ENCODE measurements at regions not wholly inside any gene's neighbourhood (a gene's known extent, or its start where the extent isn't known, plus 50 kb on each side); places are given as distances from the start of the nearest gene placed in this dataset.

DNA sequence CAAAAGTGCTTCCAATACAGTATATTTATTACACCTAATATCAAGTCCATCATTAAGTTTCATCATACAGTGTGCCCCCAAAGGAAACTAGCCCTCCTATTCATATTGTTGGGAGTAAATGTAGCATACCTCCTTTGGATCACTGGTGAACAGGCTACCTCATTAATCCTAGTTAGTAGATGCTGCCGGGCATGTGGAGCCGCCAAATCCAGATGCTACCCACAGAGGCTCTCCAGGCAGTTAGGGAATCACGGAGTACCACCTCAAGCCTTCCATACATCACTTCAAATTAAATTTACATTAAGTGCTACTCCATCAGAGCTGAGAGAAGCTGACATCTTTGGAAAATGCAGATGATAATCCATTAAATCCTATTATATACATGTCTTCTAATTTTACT lies 121.7 kb upstream of the FOXD3 start:
- intact Hi-C loops (cut with micrococcal nuclease) = no loop called here
- Mint-ChIP-seq H3K36me3 (ENCODE audit: low read depth) (no peaks in the 10 kb centered on the region), H3K9me3 (no peaks in the 10 kb centered on the region), H3K4me3 (no peak overlapping the region), H3K27me3 (ENCODE audit: insufficient read depth) (peaks cover 13% of the 10 kb centered on the region), H3K27ac (no peak overlapping the region), H3K4me1 (ENCODE audit: low read depth) (no peaks in the 10 kb centered on the region)
- no peak for DNase-seq (ENCODE audit: low spot score)

DNA sequence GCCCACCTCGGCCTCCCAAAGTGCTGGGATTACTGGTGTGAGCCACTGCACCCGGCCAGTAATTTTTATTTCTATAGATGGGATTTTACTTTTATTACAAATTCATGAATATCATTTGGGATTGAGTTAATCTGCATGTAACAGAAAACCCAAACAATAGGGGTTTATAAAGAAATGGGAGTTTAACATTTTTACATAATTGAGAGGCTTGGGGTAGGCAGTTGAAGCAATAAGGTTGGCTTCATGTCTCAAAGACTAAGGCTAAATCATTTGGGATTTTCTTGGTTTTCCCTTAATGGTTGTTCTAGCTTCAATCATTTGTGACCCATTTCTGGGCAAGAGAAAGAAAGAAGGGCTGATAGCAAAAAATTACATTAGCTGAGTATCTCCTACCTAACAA lies 118.7 kb upstream of the FOXD3 start:
- Mint-ChIP-seq H3K4me3 (no peak overlapping the region), H3K9me3 (no peaks in the 10 kb centered on the region), H3K4me1 (ENCODE audit: low read depth) (no peaks in the 10 kb centered on the region), H3K27ac (no peak overlapping the region), H3K36me3 (ENCODE audit: low read depth) (no peaks in the 10 kb centered on the region), H3K27me3 (ENCODE audit: insufficient read depth) (peaks cover 10% of the 10 kb centered on the region)
- intact Hi-C loops (cut with micrococcal nuclease) = no loop called here
- DNase-seq (ENCODE audit: low spot score) = no peak

DNA sequence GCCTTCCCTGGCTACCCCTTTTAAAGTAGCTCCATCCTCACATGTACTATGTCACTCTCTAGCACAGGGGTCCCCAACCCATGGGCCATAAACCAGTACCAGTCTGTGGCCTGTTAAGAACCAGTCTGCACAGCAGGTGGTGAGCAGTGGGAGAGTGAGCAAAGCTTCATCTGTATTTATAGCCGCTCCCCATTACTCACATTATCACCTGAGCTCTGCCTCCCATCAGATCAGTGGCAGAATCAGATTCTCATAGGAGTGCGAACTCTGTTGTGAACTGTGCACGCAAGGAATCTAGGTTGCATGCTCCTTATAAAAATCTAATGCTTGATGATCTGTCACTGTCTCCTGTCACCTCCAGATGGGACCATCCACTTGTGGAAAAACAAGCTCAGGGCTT lies 116.6 kb upstream of the FOXD3 start:
- DNase-seq (ENCODE audit: low spot score) = no peak
- Mint-ChIP-seq H3K27me3 (ENCODE audit: insufficient read depth) (peaks cover 8% of the 10 kb centered on the region), H3K9me3 (no peaks in the 10 kb centered on the region), H3K4me1 (ENCODE audit: low read depth) (no peaks in the 10 kb centered on the region), H3K36me3 (ENCODE audit: low read depth) (no peaks in the 10 kb centered on the region), H3K4me3 (no peak overlapping the region), H3K27ac (no peak overlapping the region)
- intact Hi-C loops (cut with micrococcal nuclease) = no loop called here

DNA sequence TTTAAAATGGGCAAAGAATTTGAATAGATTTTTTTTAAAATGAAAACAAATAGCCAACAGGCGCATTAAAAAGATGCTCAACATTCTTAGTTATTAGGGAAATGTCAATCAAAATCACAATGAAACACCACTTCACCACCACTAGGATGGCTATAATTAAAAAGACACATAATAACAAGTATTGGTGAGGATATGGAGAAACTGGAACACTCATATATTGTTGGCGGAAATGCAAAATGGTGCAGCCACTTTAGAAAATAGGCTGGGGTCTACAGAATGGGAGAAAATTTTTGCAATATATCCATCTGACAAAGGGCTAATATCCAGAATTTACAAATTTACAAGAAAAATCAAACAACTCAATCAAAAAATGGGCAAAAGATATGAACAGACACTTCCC lies 107.8 kb upstream of the FOXD3 start:
- H3K27ac Mint-ChIP-seq = no peak overlapping the region
- peaks cover 5% of the 10 kb centered on the region for H3K9me3 Mint-ChIP-seq
- no peaks in the 10 kb centered on the region for H3K27me3 Mint-ChIP-seq (ENCODE audit: insufficient read depth)
- no peak for DNase-seq (ENCODE audit: low spot score)
- intact Hi-C loops (cut with micrococcal nuclease) = no loop called here
- no peaks in the 10 kb centered on the region for H3K4me1 Mint-ChIP-seq (ENCODE audit: low read depth)
- no peak overlapping the region for H3K4me3 Mint-ChIP-seq
- no peaks in the 10 kb centered on the region for H3K36me3 Mint-ChIP-seq (ENCODE audit: low read depth)

DNA sequence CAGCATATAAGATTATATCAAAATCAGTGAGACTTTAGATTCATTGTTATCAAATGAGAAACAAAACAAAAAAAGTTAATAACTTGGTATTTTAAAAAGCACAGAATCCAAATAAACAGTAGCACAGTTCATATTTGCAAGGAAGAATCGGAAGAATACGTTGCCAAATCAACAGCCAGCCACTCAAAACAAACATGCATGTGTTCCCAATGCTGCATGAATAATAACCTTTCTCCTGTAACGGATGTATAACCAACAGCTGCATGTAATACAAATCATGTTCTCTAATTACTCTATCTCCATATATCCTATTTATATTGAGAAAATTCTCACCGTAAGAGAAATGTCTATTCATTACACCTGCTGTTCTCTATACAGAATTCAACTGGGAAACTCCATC lies 98.9 kb upstream of the FOXD3 start:
- Mint-ChIP-seq H3K9me3 (no peaks in the 10 kb centered on the region), H3K4me1 (ENCODE audit: low read depth) (no peaks in the 10 kb centered on the region), H3K4me3 (no peak overlapping the region), H3K27ac (no peak overlapping the region), H3K36me3 (ENCODE audit: low read depth) (no peaks in the 10 kb centered on the region), H3K27me3 (ENCODE audit: insufficient read depth) (peaks cover 2% of the 10 kb centered on the region)
- intact Hi-C loops (cut with micrococcal nuclease) = no loop called here
- DNase-seq (ENCODE audit: low spot score) = no peak

DNA sequence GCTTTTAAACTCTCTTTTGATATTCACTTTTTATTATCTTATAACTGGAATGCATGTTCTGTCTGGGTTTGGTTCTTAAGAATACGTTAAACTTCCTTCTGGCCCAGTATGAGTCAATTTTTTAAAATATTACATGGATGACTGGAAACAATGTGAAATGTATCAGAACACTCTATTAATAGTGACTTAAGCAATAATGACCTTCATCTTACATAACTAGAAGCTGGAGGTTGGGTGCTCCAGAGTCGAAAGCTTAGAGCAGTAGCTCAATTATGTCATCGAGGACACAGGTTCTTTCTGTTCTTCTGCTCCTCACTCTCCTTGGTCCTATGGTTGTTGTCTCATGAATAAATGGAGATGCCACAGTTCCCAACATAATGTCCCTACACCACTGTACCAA lies 91.6 kb upstream of the FOXD3 start:
- Mint-ChIP-seq H3K9me3 (peaks cover 2% of the 10 kb centered on the region), H3K4me1 (ENCODE audit: low read depth) (no peaks in the 10 kb centered on the region), H3K27me3 (ENCODE audit: insufficient read depth) (no peaks in the 10 kb centered on the region), H3K36me3 (ENCODE audit: low read depth) (no peaks in the 10 kb centered on the region), H3K4me3 (no peak overlapping the region), H3K27ac (no peak overlapping the region)
- no peak for DNase-seq (ENCODE audit: low spot score)
- intact Hi-C loops (cut with micrococcal nuclease) = no loop called here

DNA sequence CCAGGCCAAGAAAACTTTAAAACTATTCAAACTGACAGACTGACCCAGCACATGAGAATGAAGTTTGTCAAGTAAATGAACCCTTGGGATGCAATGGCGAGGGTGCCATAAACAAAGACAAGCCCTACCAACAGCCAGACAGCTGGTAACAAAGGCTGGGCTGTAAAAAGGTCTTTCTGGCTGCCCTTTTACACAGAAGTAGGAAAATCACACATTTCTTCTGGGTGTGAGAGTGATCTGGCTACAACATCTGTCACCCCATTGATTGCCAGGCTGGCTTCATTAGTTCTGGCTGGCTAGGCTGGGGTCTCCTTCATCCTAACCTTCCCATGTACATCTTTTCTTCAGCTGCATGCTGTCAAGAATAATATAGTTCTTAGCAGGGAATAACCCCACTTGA lies 83.6 kb upstream of the FOXD3 start:
- H3K4me3 Mint-ChIP-seq = no peak overlapping the region
- no peaks in the 10 kb centered on the region for H3K4me1 Mint-ChIP-seq (ENCODE audit: low read depth)
- DNase-seq (ENCODE audit: low spot score) = no peak
- H3K9me3 Mint-ChIP-seq = peaks cover 2% of the 10 kb centered on the region
- no peaks in the 10 kb centered on the region for H3K27me3 Mint-ChIP-seq (ENCODE audit: insufficient read depth)
- H3K27ac Mint-ChIP-seq = no peak overlapping the region
- H3K36me3 Mint-ChIP-seq (ENCODE audit: low read depth) = no peaks in the 10 kb centered on the region
- intact Hi-C loops (cut with micrococcal nuclease) = no loop called here

DNA sequence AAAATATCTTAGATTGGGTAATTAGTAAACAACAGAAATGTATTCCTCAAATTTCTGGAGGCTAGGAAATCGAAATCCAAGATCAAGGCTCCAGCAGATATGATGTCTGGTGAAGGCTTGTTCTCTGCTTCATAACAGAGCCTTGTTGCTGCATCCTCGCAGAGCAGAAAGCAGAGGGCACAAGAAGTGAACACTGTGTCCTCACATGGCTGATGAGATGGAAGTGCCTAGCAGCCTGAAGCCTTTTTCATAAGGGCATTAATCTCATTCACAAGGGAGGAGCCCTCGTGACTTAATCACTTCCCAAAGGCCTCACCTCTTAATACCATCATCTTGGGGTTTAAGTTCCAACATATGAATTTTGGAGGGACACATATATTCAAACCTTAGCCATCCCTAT lies 77.2 kb upstream of the FOXD3 start:
- Mint-ChIP-seq H3K27me3 (ENCODE audit: insufficient read depth) (no peaks in the 10 kb centered on the region), H3K4me1 (ENCODE audit: low read depth) (no peaks in the 10 kb centered on the region), H3K27ac (no peak overlapping the region), H3K4me3 (no peak overlapping the region), H3K9me3 (no peaks in the 10 kb centered on the region), H3K36me3 (ENCODE audit: low read depth) (no peaks in the 10 kb centered on the region)
- intact Hi-C loops (cut with micrococcal nuclease) = no loop called here
- DNase-seq (ENCODE audit: low spot score) = no peak

DNA sequence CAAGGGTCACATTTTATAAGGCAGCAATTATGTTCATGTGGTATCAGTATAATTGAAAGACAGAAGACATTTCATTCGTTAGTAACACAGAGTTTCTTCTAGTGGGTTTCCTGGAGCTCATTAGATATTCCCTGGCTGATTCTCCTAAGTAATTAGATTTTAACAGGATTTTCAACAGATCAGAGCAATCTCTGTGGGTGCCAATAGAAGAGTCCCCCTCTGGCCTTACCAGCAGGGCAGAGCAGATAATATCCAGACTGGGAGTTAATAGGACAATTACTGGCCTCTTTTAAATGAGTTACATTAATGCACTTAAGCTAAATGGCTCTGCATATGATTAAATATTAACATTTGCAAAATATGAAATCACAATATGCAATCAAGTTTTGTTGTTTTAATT lies 74.2 kb upstream of the FOXD3 start:
- H3K27ac Mint-ChIP-seq = no peak overlapping the region
- no peak for DNase-seq (ENCODE audit: low spot score)
- intact Hi-C loops (cut with micrococcal nuclease) = no loop called here
- no peak overlapping the region for H3K4me3 Mint-ChIP-seq
- H3K27me3 Mint-ChIP-seq (ENCODE audit: insufficient read depth) = no peaks in the 10 kb centered on the region
- no peaks in the 10 kb centered on the region for H3K4me1 Mint-ChIP-seq (ENCODE audit: low read depth)
- no peaks in the 10 kb centered on the region for H3K9me3 Mint-ChIP-seq
- H3K36me3 Mint-ChIP-seq (ENCODE audit: low read depth) = no peaks in the 10 kb centered on the region

DNA sequence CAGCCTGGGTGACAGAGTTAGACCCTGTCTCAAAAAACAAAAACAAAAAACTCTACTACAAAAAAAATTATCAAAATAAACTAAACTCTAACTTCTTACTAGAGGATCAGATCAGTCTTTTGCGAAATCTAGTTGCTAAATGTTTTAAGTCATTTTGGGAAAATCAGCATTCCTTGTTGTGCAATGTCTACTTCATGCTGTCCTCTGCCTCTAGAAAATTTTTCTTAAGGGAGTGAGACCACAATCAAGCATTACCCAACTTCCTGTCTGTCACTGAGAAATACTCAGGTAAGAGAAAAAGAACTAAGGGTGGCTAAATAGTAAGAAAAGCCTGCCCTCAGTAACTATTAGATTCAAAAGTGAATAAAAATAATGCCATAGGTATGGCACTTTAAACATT lies 67.2 kb upstream of the FOXD3 start:
- no peaks in the 10 kb centered on the region for H3K36me3 Mint-ChIP-seq (ENCODE audit: low read depth)
- no peak for DNase-seq (ENCODE audit: low spot score)
- peaks cover 1% of the 10 kb centered on the region for H3K27me3 Mint-ChIP-seq (ENCODE audit: insufficient read depth)
- no peaks in the 10 kb centered on the region for H3K9me3 Mint-ChIP-seq
- intact Hi-C loops (cut with micrococcal nuclease) = no loop called here
- no peaks in the 10 kb centered on the region for H3K4me1 Mint-ChIP-seq (ENCODE audit: low read depth)
- no peak overlapping the region for H3K27ac Mint-ChIP-seq
- H3K4me3 Mint-ChIP-seq = no peak overlapping the region

DNA sequence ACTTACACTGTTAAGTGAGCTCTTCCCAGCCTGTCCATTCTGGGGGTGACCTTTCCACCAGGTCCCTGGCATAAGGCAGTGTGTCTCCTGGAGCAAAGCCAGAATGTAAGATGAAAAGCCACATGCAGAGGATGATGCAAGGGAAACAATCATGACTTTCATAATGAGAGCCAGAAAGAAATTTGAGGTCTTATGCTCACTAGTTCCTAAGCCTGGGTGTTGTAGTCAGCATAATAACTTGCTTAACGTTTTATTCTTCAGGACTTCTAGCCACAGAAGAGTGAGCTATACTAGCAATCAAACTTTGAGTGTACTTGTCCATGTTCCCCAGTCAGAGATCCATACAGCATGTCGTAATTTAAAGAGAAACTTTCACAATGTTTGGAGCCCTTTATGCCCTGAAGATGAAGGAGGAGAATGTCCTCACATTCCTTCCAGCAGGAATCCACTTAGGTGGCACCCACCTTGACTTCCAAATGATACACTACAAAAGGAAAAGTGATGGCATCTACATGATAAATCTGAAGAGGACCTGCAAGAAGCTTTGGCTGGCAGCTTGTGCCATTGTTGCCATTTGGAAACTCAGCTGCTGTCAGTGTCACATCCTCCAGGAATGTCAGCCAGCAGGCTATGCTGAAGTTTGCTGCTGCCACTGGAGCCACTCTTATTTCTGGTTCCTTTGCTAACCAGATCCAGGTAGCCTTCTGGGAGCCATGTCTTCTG lies 60.5 kb upstream of the FOXD3 start:
- Mint-ChIP-seq H3K36me3 (ENCODE audit: low read depth) (no peaks in the 10 kb centered on the region), H3K27ac (no peak overlapping the region), H3K4me1 (ENCODE audit: low read depth) (no peaks in the 10 kb centered on the region), H3K4me3 (no peak overlapping the region), H3K9me3 (no peaks in the 10 kb centered on the region), H3K27me3 (ENCODE audit: insufficient read depth) (peaks cover 2% of the 10 kb centered on the region)
- intact Hi-C loops (cut with micrococcal nuclease) = loop anchor here (10.0 kb wide), 1 partner anchor 987 kb away; no protein-coding TSS in a partner anchor
- no peak for DNase-seq (ENCODE audit: low spot score)

DNA sequence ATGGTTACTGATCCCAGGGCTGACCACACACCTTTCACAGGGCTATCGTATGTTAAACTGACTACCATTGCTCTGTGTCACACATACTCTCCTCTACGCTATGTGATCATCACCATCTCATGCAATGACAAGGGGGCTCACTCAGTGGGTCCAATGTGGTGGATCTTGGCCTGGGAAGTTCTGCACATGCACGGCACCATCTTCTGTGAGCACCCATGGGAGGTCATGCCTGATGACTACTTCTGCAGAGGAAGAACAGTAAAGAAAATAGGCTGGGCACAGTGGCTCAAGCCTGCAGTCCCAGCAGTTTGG lies 60.0 kb upstream of the FOXD3 start:
- no peaks in the 10 kb centered on the region for H3K9me3 Mint-ChIP-seq
- H3K4me3 Mint-ChIP-seq = no peak overlapping the region
- no peaks in the 10 kb centered on the region for H3K4me1 Mint-ChIP-seq (ENCODE audit: low read depth)
- DNase-seq (ENCODE audit: low spot score) = no peak
- H3K27me3 Mint-ChIP-seq (ENCODE audit: insufficient read depth) = peaks cover 2% of the 10 kb centered on the region
- H3K36me3 Mint-ChIP-seq (ENCODE audit: low read depth) = no peaks in the 10 kb centered on the region
- no peak overlapping the region for H3K27ac Mint-ChIP-seq
- intact Hi-C loops (cut with micrococcal nuclease) = loop anchor here (10.0 kb wide), 1 partner anchor 988 kb away; no protein-coding TSS in a partner anchor

DNA sequence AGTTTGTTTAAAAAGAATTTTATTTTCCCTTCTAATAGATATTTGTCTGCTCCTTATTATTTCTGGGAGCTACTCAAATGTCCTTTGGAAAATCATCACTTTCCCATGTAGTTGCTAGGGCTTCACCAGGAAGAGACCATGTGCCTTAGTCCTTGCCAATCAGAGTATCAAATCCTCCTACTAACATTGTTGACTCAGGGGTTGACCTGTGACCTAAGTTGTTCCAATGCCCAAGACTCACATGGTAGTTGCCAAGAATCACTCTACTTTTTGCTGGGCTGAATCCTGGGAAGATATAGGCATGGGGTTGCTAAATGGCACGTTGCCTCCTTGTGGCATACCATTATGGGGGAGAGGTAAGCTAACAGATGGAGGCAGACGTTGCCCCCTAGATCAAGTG lies 58.2 kb upstream of the FOXD3 start:
- no peaks in the 10 kb centered on the region for H3K36me3 Mint-ChIP-seq (ENCODE audit: low read depth)
- no peak overlapping the region for H3K27ac Mint-ChIP-seq
- peaks cover 6% of the 10 kb centered on the region for H3K27me3 Mint-ChIP-seq (ENCODE audit: insufficient read depth)
- H3K9me3 Mint-ChIP-seq = no peaks in the 10 kb centered on the region
- DNase-seq (ENCODE audit: low spot score) = no peak
- no peaks in the 10 kb centered on the region for H3K4me1 Mint-ChIP-seq (ENCODE audit: low read depth)
- H3K4me3 Mint-ChIP-seq = no peak overlapping the region
- intact Hi-C loops (cut with micrococcal nuclease) = loop anchor here (10.0 kb wide), 1 partner anchor 989 kb away; no protein-coding TSS in a partner anchor

DNA sequence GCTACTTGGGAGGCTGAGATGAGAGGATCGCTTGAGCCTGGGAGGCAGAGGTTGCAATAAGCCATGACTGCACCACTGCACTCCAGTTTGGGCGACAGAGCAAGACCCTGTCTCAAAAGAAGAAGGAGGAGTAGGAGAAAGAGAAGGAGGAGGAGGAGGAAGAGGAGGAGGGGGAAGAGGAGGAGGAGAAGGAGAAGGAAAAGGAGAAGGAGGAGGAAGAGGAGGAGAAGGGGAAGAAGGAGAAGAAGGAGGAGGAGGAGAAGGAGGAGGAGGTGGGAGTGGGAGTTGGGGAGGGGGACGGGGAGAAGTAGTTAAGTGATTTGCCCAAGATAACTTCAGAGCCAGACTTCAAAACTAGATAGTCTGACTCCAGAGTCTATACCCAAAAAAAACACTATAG lies 55.5 kb upstream of the FOXD3 start:
- Mint-ChIP-seq H3K27ac (no peak overlapping the region), H3K9me3 (no peaks in the 10 kb centered on the region), H3K27me3 (ENCODE audit: insufficient read depth) (peaks cover 4% of the 10 kb centered on the region), H3K36me3 (ENCODE audit: low read depth) (no peaks in the 10 kb centered on the region), H3K4me3 (no peak overlapping the region), H3K4me1 (ENCODE audit: low read depth) (no peaks in the 10 kb centered on the region)
- no peak for DNase-seq (ENCODE audit: low spot score)
- intact Hi-C loops (cut with micrococcal nuclease) = loop anchor here (10.0 kb wide), 1 partner anchor 992 kb away; no protein-coding TSS in a partner anchor
